Psoas muscle (tissue), 7 donors: ENCODE measurements at regions not wholly inside any gene's neighbourhood (a gene's known extent, or its start where the extent isn't known, plus 50 kb on each side); places are given as distances from the start of the nearest gene placed in this dataset.

Source experiments
- ATAC-seq, 4 donors: fragments of 200-7000 bp; cut with Tn5 transposase; one replicate each; pipeline ENCODE4 v1.9.1; 2020; ENCODE audit warnings: moderate library complexity in 3 of 4, mild to moderate bottlenecking in 2 of 4
- DNase-seq, 2 donors: peaks; one replicate each; pipeline ENCODE4 v3.0.0-alpha.2; 2020
- H3K27ac ChIP-seq: fragments of 200-600 bp; one replicate; pipeline ENCODE4 v1.8.0; 2022
- H3K27me3 ChIP-seq, 3 donors: fragments of 200-600 bp in 1 of 3; one replicate each; pipeline versions ENCODE4 v1.6.1 to v1.8.0; 2013 to 2022; ENCODE audit warnings: low read length in 2 of 3, mild to moderate bottlenecking in 2 of 3, moderate library complexity in 1 of 3; ENCODE audit not compliant: insufficient read depth in 3 of 3
- H3K36me3 ChIP-seq, 2 donors: fragments of 200-600 bp in 1 of 2; one replicate each; pipeline versions ENCODE4 v1.6.1 to v1.8.0; 2013 to 2022; ENCODE audit warnings: low read depth in 1 of 2, mild to moderate bottlenecking in 1 of 2, moderate library complexity in 1 of 2; ENCODE audit not compliant: insufficient read depth in 1 of 2
- H3K4me1 ChIP-seq: fragments of 200-600 bp; one replicate; pipeline ENCODE4 v1.8.0; 2022
- H3K4me3 ChIP-seq: fragments of 200-600 bp; one replicate; pipeline ENCODE4 v1.8.0; 2022; ENCODE audit warnings: mild to moderate bottlenecking
- H3K9me3 ChIP-seq: fragments of 200-600 bp; one replicate; pipeline ENCODE4 v1.8.0; 2022
- WGBS, 3 donors: extraction: QIAGEN DNeasy Blood & Tissue Kit; methylation state at CpG; one replicate each; pipeline versions ENCODE4 v1.1.6 to v1.1.7; 2013; 5-methylcytosine and 5-hydroxymethylcytosine counted together
- intact Hi-C, 2 donors: fragments of 100-400 bp; cut with DNase I; formaldehyde crosslinking; loops; one replicate each; pipeline versions ENCODE4 v1.11.0 to v1.14.2; 2022
- TF ChIP-seq, protein P1 (sequence below): fragments of 200-600 bp; IDR thresholded peaks from one replicate; pipeline ENCODE4 v1.8.0; 2022; ENCODE audit warnings: antibody characterized with exemption
- donor health status: healthy with polysubstance abuse.
- donor health status: DM: no; HTN: no; CAD: no; lungs with moderate emphysema.
- donor health status: Bipolar disorder and iron deficiency.
- donor health status: healthy.
- donor health status: DM: yes; HTN: yes; CAD: no.
- donor health status: DM: no; HTN: no; CAD: no.
- donor health status: DM: yes; HTN: yes; CAD: no.

DNA sequence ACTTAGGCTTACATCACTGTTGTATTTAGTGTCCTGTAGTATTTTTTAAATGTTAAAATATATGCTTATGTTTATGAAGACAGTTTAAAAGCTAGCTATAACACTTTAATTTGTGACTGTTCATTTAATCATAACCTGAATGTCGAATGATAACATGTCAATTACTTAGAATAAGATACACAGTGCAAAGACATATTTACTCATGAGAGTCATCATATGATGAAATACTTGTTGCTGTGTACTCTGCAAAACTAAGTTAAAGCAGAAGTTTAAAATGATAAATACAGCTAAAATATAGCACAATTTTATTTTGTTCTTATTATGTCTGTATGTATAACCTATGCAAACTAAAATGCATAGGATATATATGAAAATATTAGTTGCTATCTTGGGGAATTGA is 497.4 kb downstream of the FSCB start:
- intact Hi-C loops, result no loop called here
- H3K27ac ChIP-seq, result no peak overlapping the region
- no peaks in the 10 kb centered on the region for H3K36me3 ChIP-seq
- TF ChIP-seq, protein P1, sequence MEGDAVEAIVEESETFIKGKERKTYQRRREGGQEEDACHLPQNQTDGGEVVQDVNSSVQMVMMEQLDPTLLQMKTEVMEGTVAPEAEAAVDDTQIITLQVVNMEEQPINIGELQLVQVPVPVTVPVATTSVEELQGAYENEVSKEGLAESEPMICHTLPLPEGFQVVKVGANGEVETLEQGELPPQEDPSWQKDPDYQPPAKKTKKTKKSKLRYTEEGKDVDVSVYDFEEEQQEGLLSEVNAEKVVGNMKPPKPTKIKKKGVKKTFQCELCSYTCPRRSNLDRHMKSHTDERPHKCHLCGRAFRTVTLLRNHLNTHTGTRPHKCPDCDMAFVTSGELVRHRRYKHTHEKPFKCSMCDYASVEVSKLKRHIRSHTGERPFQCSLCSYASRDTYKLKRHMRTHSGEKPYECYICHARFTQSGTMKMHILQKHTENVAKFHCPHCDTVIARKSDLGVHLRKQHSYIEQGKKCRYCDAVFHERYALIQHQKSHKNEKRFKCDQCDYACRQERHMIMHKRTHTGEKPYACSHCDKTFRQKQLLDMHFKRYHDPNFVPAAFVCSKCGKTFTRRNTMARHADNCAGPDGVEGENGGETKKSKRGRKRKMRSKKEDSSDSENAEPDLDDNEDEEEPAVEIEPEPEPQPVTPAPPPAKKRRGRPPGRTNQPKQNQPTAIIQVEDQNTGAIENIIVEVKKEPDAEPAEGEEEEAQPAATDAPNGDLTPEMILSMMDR, result no peak
- no peaks in the 10 kb centered on the region for H3K27me3 ChIP-seq
- no peak overlapping the region for H3K4me3 ChIP-seq
- WGBS, 3 donors, result 23 to 72% (median 56%) methylated on average over 1 of the region's 1 CpG
- ATAC-seq (no peak), DNase-seq (no peak)
- no peaks in the 10 kb centered on the region for H3K4me1 ChIP-seq
- no peaks in the 10 kb centered on the region for H3K9me3 ChIP-seq

DNA sequence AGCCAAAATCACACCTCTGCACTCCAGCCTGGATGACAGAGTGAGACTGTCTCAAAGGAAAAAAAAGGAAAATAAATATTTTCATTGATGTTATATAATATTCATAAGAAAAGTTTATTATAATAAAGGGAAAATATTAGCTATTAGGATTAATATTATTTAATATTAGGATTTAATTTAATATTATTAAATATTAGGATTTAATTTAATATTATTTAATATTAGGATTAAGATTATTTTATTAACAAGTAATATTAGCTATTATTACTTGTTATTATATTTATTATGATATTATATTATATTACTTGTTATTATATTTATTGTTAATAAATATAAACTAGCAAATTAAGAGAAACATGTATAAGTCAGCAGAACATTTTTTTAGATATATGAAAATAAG is 518.1 kb downstream of the FSCB start:
- TF ChIP-seq, protein P1, result no peak
- intact Hi-C loops, result no loop called here
- H3K36me3 ChIP-seq, result no peaks in the 10 kb centered on the region
- ATAC-seq (no peak), DNase-seq (no peak)
- H3K9me3 ChIP-seq, result no peaks in the 10 kb centered on the region
- H3K27me3 ChIP-seq, result no peaks in the 10 kb centered on the region
- H3K4me1 ChIP-seq, result no peaks in the 10 kb centered on the region
- no peak overlapping the region for H3K27ac ChIP-seq
- no peak overlapping the region for H3K4me3 ChIP-seq

DNA sequence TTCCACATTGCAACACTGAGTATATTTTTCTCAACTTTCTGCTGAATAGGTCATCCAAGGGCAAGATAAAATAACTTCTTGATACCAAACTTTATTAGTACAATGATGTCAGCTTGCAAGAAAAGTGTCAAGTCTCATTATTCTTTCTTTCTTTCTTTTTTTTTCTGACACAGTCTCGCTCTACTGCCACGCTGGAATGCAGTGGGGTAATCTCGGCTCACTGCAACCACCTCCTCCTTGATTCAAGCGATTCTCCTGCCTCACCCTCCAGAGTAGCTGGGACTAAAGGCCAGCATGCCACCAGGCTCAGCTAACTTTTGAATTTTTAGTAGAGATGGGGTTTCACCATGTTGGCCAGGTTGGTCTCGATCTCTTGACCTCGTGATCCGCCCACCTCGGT is 523.4 kb downstream of the FSCB start:
- Histone ChIP-seq H3K27ac (no peak overlapping the region), H3K9me3 (no peaks in the 10 kb centered on the region), H3K27me3 (no peaks in the 10 kb centered on the region), H3K36me3 (no peaks in the 10 kb centered on the region), H3K4me1 (no peaks in the 10 kb centered on the region), H3K4me3 (no peak overlapping the region)
- DNase-seq, result no peak
- TF ChIP-seq, protein P1, result no peak
- ATAC-seq, result no peak
- WGBS, 3 donors, result 78 to 84% (median 84%) methylated on average over 8 of the region's 8 CpGs
- intact Hi-C loops, result no loop called here

DNA sequence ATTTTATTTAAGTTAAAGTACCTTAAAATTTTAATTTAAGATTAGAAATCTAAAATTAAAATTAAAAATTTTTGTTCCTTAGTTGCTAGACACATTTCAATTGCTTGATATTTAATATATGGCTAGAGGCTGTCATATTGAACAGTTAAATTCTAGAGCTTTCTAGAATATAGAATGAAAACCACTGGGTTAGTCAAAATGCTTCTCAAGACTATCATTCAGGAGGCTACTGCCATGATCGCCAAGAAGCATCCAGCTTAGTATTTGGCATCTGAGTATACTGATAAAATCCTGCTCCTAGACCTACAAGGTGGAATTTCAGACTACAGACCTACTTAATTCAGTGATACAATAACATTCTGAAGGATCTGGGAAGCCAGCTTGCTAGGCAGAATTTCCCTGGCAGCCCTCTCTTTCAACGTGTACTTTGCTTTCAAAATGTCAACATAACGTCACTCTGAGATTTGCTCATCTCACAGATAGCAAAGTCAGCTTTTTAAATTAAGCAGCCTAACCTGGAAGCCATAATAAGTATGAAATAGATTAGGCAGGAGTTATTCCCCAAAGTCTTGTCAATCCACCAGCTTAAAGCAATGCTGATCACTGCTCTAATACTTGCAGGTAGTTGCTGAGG is 525.8 kb downstream of the FSCB start:
- no peak overlapping the region for H3K27ac ChIP-seq
- no peaks in the 10 kb centered on the region for H3K27me3 ChIP-seq
- DNase-seq, result no peak
- 75 to 86% (median 76%) methylated on average over 3 of the region's 3 CpGs for WGBS, 3 donors
- H3K36me3 ChIP-seq, result no peaks in the 10 kb centered on the region
- no peak for ATAC-seq
- H3K4me3 ChIP-seq, result no peak overlapping the region
- no peaks in the 10 kb centered on the region for H3K9me3 ChIP-seq
- H3K4me1 ChIP-seq, result no peaks in the 10 kb centered on the region
- TF ChIP-seq, protein P1, result no peak
- intact Hi-C loops, result no loop called here

DNA sequence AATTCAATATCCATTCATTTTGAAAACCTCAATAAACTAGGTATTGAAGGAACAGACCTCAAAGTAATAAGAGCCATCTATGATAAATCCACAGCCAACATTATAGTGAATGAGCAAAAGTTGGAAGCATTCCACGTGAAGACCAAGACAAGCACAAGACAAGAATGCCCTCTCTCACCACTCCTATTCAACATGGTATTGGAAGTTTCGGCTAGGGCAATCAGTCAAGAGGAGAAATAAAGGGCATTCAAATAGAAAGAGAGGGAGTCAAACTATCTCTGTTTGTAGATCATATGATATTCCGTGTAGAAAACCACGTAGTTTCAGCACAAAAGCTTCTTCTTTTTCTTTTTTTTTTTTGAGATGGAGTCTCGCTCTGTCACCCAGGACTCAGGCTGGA is 550.3 kb downstream of the FSCB start:
- ATAC-seq, result no peak
- Histone ChIP-seq H3K9me3 (no peaks in the 10 kb centered on the region), H3K27ac (no peak overlapping the region), H3K36me3 (no peaks in the 10 kb centered on the region), H3K4me3 (no peak overlapping the region), H3K27me3 (no peaks in the 10 kb centered on the region), H3K4me1 (no peaks in the 10 kb centered on the region)
- intact Hi-C loops, result no loop called here
- DNase-seq, result no peak
- 89 to 91% (median 89%) methylated on average over 5 of the region's 5 CpGs for WGBS, 3 donors
- TF ChIP-seq, protein P1, result no peak
